Astrocyte of the spinal cord (primary cell): ENCODE measurements at regions not wholly inside any gene's neighbourhood (a gene's known extent, or its start where the extent isn't known, plus 50 kb on each side); places are given as distances from the start of the nearest gene placed in this dataset.

Experiments used
- DNase-seq: peaks from one replicate; pipeline ENCODE4 v3.0.0; 2011; ENCODE audit warnings: low read depth, low spot score
- H3K4me3 ChIP-seq: 2 replicates; pipeline ENCODE4 v1.5.1; 2011; ENCODE audit warnings: low read depth, mild to moderate bottlenecking, low read length, moderate library complexity
- in situ Hi-C: cut with HindIII; loops from 2 replicates; pipeline ENCODE4 v1.10.0; 2017; ENCODE audit warnings: low sequenced_read_pairs
- TF ChIP-seq, protein P1 (sequence below): IDR thresholded peaks from 2 replicates; pipeline ENCODE4 v1.5.1; 2012; ENCODE audit warnings: low read depth, mild to moderate bottlenecking, low read length, inconsistent platforms

- TF ChIP-seq, protein P1, sequence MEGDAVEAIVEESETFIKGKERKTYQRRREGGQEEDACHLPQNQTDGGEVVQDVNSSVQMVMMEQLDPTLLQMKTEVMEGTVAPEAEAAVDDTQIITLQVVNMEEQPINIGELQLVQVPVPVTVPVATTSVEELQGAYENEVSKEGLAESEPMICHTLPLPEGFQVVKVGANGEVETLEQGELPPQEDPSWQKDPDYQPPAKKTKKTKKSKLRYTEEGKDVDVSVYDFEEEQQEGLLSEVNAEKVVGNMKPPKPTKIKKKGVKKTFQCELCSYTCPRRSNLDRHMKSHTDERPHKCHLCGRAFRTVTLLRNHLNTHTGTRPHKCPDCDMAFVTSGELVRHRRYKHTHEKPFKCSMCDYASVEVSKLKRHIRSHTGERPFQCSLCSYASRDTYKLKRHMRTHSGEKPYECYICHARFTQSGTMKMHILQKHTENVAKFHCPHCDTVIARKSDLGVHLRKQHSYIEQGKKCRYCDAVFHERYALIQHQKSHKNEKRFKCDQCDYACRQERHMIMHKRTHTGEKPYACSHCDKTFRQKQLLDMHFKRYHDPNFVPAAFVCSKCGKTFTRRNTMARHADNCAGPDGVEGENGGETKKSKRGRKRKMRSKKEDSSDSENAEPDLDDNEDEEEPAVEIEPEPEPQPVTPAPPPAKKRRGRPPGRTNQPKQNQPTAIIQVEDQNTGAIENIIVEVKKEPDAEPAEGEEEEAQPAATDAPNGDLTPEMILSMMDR = no peak
- DNase-seq = no peak
- in situ Hi-C loops = no loop called here
Observed at GRCh38 chr21:27447843-27448242, 481.0 kb upstream of the ADAMTS5 start.

DNA sequence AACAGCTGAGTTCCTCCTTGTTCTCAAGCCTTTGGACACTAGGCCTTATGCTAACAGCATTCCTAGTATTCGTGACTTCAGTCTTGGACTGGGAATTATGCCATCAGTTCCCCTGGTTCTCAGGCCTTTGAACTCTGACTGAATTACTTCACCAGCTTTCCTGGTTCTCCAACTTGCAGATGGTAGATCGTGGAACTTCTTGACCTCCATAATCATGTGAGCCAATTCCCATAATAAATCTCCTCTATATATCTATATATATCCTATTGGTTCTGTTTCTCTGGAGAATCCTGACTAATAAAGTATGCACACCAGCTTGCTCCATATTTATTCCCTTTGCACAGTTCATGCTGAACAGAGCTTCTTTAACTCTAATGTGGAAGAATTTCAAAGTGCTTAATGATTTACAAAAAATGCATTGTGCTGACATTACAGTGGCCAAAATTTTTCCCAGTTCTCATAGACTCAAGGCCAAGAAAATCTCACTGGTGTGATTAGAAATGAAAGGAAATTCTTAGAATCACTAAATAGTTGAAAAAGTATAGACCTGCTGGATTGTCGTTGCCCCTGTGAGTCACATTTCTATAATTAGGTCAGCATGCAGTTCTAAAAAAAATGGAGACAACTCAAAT, 462.9 kb upstream of the ADAMTS5 start:
- DNase-seq = peak; percentile 63
- TF ChIP-seq, protein P1 = no peak
- in situ Hi-C loops = no loop called here

More at GRCh38 chr21:27447843-27448242, 481.0 kb upstream of the ADAMTS5 start:
- H3K4me3 ChIP-seq = no peak overlapping the region

DNA sequence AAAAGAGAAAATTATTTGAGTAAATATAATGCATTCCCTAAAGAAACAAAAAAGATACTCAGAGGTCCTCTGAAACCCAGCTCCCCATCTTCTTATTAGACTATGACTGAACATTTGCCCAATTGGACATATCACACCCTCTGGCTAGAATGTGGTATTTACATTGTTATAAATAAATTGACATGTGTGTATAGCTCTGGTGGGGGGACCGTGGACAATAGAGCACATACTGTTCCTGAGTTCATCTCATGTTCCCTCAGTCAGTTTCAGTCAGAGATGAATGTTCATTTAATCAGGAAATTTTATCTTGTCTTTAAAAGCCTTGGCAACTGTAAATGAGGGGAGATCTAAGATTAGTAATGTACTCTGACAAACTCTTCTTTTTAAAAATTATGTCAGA, 459.3 kb upstream of the ADAMTS5 start:
- TF ChIP-seq, protein P1 = no peak

More for the DNA sequence above, 462.9 kb upstream of the ADAMTS5 start:
- no peak overlapping the region for H3K4me3 ChIP-seq

GRCh38 chr21:27425574-27425973, 458.7 kb upstream of the ADAMTS5 start:
- no peak overlapping the region for H3K4me3 ChIP-seq
- TF ChIP-seq, protein P1 = no peak
- peak; percentile 59 for DNase-seq
- in situ Hi-C loops = no loop called here

More for the DNA sequence above, 459.3 kb upstream of the ADAMTS5 start:
- H3K4me3 ChIP-seq = no peak overlapping the region
- DNase-seq = no peak
- in situ Hi-C loops = no loop called here

GRCh38 chr21:27425172-27425571, 458.3 kb upstream of the ADAMTS5 start:
- in situ Hi-C loops = no loop called here
- no peak overlapping the region for H3K4me3 ChIP-seq
- no peak for DNase-seq
- TF ChIP-seq, protein P1 = peak; percentile 19

DNA sequence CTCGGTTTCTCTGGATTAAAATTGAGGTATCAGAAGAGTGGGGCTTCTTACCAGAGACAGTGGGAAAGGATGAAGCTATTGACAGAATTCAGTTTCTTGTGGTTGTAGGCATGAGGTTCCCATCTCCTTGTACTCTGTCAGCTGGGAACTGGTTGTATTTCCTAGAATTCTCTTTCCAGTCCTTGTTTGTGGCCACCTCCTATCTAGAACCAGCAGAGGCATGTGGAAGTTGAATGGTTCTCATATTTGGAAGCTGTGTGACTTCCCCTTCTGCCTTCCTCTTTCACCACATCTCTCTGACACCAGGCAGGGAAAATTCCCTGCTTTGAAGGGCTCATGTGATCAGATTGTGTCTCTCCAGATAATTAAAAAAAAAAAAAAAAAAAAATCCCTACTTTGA, 457.7 kb upstream of the ADAMTS5 start:
- DNase-seq = peak; percentile 25
- TF ChIP-seq, protein P1 = no peak
- no peak overlapping the region for H3K4me3 ChIP-seq
- in situ Hi-C loops = no loop called here
